K562 (cell line): ENCODE measurements at regions not wholly inside any gene's neighbourhood (a gene's known extent, or its start where the extent isn't known, plus 50 kb on each side); places are given as distances from the start of the nearest gene placed in this dataset. TPM values are rescaled to one million over a fixed set of nuclear protein-coding genes. Genes with fewer than 3 reads are reported as not detected.

ENCODE experiments used
- HDGF ChIP-seq: fragments of 450-650 bp; IDR thresholded peaks from 2 replicates; pipeline ENCODE4 v1.6.1; 2016
- NR3C1 ChIP-seq: sonication (generic); formaldehyde crosslinking; IDR thresholded peaks from 2 replicates; pipeline ENCODE4 v1.8.1; 2022; ENCODE audit warnings: missing genetic modification reagents
- POLR2B ChIP-seq: fragments of 450-650 bp; IDR thresholded peaks from 2 replicates; pipeline ENCODE4 v1.6.1; 2018; ENCODE audit warnings: low read depth; ENCODE audit not compliant: partially characterized antibody
- RFX5 ChIP-seq: IDR thresholded peaks from 2 replicates; pipeline ENCODE4 v1.6.1; 2011; ENCODE audit warnings: low read depth, mild to moderate bottlenecking, improper control_type of control experiment, low read length
- SIN3B ChIP-seq: fragments of 450-650 bp; IDR thresholded peaks from 2 replicates; pipeline ENCODE4 v1.6.1; 2017; ENCODE audit warnings: low read depth, mild to moderate bottlenecking, moderate library complexity
- SREBF2 ChIP-seq: sonication (generic); formaldehyde crosslinking; IDR thresholded peaks from 2 replicates; pipeline ENCODE4 v1.4.0; 2020; ENCODE audit warnings: mild to moderate bottlenecking, missing genetic modification reagents
- TRIM28 ChIP-seq: fragments of 450-650 bp; IDR thresholded peaks from 2 replicates; pipeline ENCODE4 v1.6.1; 2017
- ZNF444 ChIP-seq: fragments of 250-450 bp; sonication (Bioruptor Pico); IDR thresholded peaks from 2 replicates; pipeline ENCODE4 v1.4.0; 2020; ENCODE audit warnings: mild to moderate bottlenecking, moderate library complexity
- small RNA-seq: library from RNA; depleted of rRNA; stranded (forward); fragments of <200 nt; gene quantifications from one replicate; pipeline ENCODE3, GENCODE V24; 2014
- TF ChIP-seq, protein P1 (sequence below), 2 experiments: fragments of 450-650 bp in 1 of 2; IDR thresholded peaks; 2 replicates each; pipeline ENCODE4 v1.6.1; 2011 to 2017; ENCODE audit warnings: low read depth in 2 of 2, antibody characterized with exemption in 1 of 2, borderline replicate concordance in 1 of 2, low read length in 1 of 2, mild to moderate bottlenecking in 1 of 2, mixed read lengths in 1 of 2; ENCODE audit not compliant: control insufficient read depth in 1 of 2
- TF ChIP-seq, protein P2 (sequence below): fragments of 250-450 bp; sonication (Bioruptor Pico); IDR thresholded peaks from 2 replicates; pipeline ENCODE4 v1.4.0; 2020; ENCODE audit warnings: borderline replicate concordance
- TF ChIP-seq, protein P3 (sequence below): fragments of 250-450 bp; sonication (Bioruptor Pico); IDR thresholded peaks from 2 replicates; pipeline ENCODE4 v1.8.0; 2021; ENCODE audit warnings: moderate library complexity, mild to moderate bottlenecking, inconsistent platforms

DNA sequence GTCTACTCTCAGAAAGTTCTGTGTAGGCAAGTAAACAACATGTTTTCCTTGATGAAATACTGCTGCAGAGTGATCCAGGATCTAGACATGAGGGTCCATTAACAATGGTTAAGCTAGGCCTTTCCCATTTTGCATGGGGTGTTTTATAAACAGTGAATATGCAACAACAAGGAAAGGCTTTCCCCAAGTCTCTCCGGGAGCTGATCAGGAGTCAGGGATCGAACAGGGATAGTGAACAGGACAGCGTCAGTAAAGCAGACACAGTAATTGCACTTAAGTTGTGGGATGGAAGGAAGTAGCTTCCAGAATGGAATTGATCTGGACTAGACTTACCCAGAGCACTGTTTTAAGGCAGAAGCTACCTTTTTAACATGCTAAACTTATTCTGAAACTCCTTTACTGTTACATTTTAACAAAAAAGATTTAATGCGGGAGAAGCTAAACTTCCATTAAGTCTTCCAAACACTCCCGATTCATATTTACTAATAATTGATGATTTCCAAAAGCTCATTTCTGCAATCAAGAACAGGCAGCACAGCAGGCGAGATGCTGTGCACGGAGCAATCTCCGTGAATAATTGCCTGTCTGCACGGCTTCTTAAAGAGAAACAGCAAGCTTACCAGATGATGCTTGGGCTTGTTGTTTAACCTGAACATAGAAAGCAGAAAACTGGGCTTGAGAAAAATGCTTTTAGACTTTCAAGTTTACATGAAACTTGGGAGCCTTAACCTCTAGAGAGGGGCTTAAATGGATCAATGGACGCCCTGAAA is 50.3 kb upstream of the DOCK1 start (continued):
- TF ChIP-seq, protein P1, sequence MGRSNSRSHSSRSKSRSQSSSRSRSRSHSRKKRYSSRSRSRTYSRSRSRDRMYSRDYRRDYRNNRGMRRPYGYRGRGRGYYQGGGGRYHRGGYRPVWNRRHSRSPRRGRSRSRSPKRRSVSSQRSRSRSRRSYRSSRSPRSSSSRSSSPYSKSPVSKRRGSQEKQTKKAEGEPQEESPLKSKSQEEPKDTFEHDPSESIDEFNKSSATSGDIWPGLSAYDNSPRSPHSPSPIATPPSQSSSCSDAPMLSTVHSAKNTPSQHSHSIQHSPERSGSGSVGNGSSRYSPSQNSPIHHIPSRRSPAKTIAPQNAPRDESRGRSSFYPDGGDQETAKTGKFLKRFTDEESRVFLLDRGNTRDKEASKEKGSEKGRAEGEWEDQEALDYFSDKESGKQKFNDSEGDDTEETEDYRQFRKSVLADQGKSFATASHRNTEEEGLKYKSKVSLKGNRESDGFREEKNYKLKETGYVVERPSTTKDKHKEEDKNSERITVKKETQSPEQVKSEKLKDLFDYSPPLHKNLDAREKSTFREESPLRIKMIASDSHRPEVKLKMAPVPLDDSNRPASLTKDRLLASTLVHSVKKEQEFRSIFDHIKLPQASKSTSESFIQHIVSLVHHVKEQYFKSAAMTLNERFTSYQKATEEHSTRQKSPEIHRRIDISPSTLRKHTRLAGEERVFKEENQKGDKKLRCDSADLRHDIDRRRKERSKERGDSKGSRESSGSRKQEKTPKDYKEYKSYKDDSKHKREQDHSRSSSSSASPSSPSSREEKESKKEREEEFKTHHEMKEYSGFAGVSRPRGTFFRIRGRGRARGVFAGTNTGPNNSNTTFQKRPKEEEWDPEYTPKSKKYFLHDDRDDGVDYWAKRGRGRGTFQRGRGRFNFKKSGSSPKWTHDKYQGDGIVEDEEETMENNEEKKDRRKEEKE (IDR thresholded peaks at IDR 0.05; ENCODE audit: borderline replicate concordance in 1 of 2, control insufficient read depth in 1 of 2, low read depth in 2 of 2, low read length in 1 of 2), result no peak
- TF ChIP-seq, protein P2, sequence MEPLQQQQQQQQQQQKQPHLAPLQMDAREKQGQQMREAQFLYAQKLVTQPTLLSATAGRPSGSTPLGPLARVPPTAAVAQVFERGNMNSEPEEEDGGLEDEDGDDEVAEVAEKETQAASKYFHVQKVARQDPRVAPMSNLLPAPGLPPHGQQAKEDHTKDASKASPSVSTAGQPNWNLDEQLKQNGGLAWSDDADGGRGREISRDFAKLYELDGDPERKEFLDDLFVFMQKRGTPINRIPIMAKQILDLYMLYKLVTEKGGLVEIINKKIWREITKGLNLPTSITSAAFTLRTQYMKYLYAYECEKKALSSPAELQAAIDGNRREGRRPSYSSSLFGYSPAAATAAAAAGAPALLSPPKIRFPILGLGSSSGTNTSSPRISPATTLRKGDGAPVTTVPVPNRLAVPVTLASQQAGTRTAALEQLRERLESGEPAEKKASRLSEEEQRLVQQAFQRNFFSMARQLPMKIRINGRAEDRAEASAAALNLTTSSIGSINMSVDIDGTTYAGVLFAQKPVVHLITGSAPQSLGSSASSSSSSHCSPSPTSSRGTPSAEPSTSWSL, result no peak
- TF ChIP-seq TRIM28, result no peak
- no peak for TF ChIP-seq NR3C1 (CRISPR knock-in tag)
- TF ChIP-seq ZNF444, result no peak
- TF ChIP-seq, protein P3, sequence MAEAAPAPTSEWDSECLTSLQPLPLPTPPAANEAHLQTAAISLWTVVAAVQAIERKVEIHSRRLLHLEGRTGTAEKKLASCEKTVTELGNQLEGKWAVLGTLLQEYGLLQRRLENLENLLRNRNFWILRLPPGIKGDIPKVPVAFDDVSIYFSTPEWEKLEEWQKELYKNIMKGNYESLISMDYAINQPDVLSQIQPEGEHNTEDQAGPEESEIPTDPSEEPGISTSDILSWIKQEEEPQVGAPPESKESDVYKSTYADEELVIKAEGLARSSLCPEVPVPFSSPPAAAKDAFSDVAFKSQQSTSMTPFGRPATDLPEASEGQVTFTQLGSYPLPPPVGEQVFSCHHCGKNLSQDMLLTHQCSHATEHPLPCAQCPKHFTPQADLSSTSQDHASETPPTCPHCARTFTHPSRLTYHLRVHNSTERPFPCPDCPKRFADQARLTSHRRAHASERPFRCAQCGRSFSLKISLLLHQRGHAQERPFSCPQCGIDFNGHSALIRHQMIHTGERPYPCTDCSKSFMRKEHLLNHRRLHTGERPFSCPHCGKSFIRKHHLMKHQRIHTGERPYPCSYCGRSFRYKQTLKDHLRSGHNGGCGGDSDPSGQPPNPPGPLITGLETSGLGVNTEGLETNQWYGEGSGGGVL, result no peak
- TF ChIP-seq SREBF2 (CRISPR knock-in tag), result no peak
- no peak for TF ChIP-seq SIN3B
- no peak for TF ChIP-seq RFX5
- no peak for TF ChIP-seq HDGF
- TF ChIP-seq POLR2B, result no peak

Small RNA genes lying in the stretch of these regions (small RNA-seq; reads per million reads assigned to genes)
- gene RF00271, result not detected
